ENCODE measurements at regions not wholly inside any gene's neighbourhood (a gene's known extent, or its start where the extent isn't known, plus 50 kb on each side); places are given as distances from the start of the nearest gene placed in this dataset.

- FAIRE-seq, result no peak
- TF ChIP-seq CTCF (IDR thresholded peaks at IDR 0.05; ENCODE audit: insufficient read depth, low read depth, low read length) (no peak), EZH2 (IDR thresholded peaks at IDR 0.05; ENCODE audit: insufficient read depth, low read length) (no peak)
- H4K20me1 ChIP-seq (ENCODE audit: insufficient read depth, low read length), result no peaks in the 10 kb centered on the region
- no peaks in the 10 kb centered on the region for H3K4me1 ChIP-seq (ENCODE audit: insufficient read depth, low read length)
- H3K4me3 Mint-ChIP-seq (ENCODE audit: unreplicated experiment), result no peak overlapping the region
- DNase-seq (ENCODE audit: low read depth), result no peak
- no peak overlapping the region for H3K27ac ChIP-seq (ENCODE audit: low read depth, low read length)
- peaks cover 34% of the 10 kb centered on the region for H3K27me3 Mint-ChIP-seq (ENCODE audit: low read depth, unreplicated experiment)
- H3K9me3 Mint-ChIP-seq (ENCODE audit: unreplicated experiment), result no peaks in the 10 kb centered on the region
- H3K9me3 ChIP-seq (ENCODE audit: insufficient read depth, low read depth, low read length), result no peaks in the 10 kb centered on the region
- H3K79me2 ChIP-seq (ENCODE audit: insufficient read depth, low read length), result no peaks in the 10 kb centered on the region
- H2AFZ ChIP-seq (ENCODE audit: low read depth, low read length), result no peak overlapping the region
- no peak overlapping the region for H3K4me3 ChIP-seq (ENCODE audit: insufficient read depth, low read depth, low read length)
- peaks cover 6% of the 10 kb centered on the region for H3K27me3 ChIP-seq (ENCODE audit: insufficient read depth, low read length)
- H3K4me1 Mint-ChIP-seq (ENCODE audit: low read depth, unreplicated experiment), result no peaks in the 10 kb centered on the region
- no peak overlapping the region for H3K4me2 ChIP-seq (ENCODE audit: low read length)
- no peaks in the 10 kb centered on the region for H3K36me3 Mint-ChIP-seq (ENCODE audit: low read depth, unreplicated experiment)
- peak overlapping the region; percentile 84 for H3K27ac Mint-ChIP-seq (ENCODE audit: unreplicated experiment)
- no peak overlapping the region for H3K9ac ChIP-seq (ENCODE audit: low read length)
- H3K36me3 ChIP-seq (ENCODE audit: insufficient read depth, low read length), result no peaks in the 10 kb centered on the region
Measured at GRCh38 chr15:73807865-73808264, 54.7 kb upstream of the INSYN1 start.

GRCh38 chr15:73809728-73810501 is 56.8 kb upstream of the INSYN1 start:
- Histone ChIP-seq H3K36me3 (ENCODE audit: insufficient read depth, low read length) (no peaks in the 10 kb centered on the region), H3K9me3 (ENCODE audit: insufficient read depth, low read depth, low read length) (no peaks in the 10 kb centered on the region), H3K79me2 (ENCODE audit: insufficient read depth, low read length) (no peaks in the 10 kb centered on the region), H3K27me3 (ENCODE audit: insufficient read depth, low read length) (peaks cover 6% of the 10 kb centered on the region), H3K4me2 (ENCODE audit: low read length) (no peak overlapping the region), H3K4me1 (ENCODE audit: insufficient read depth, low read length) (no peaks in the 10 kb centered on the region), H3K4me3 (ENCODE audit: insufficient read depth, low read depth, low read length) (no peak overlapping the region), H2AFZ (ENCODE audit: low read depth, low read length) (no peak overlapping the region), H4K20me1 (ENCODE audit: insufficient read depth, low read length) (no peaks in the 10 kb centered on the region), H3K27ac (ENCODE audit: low read depth, low read length) (no peak overlapping the region), H3K9ac (ENCODE audit: low read length) (no peak overlapping the region)
- Mint-ChIP-seq H3K4me3 (ENCODE audit: unreplicated experiment) (no peak overlapping the region), H3K4me1 (ENCODE audit: low read depth, unreplicated experiment) (no peaks in the 10 kb centered on the region), H3K27me3 (ENCODE audit: low read depth, unreplicated experiment) (peaks cover 43% of the 10 kb centered on the region), H3K36me3 (ENCODE audit: low read depth, unreplicated experiment) (no peaks in the 10 kb centered on the region), H3K27ac (ENCODE audit: unreplicated experiment) (no peak overlapping the region), H3K9me3 (ENCODE audit: unreplicated experiment) (peaks cover 4% of the 10 kb centered on the region)
- DNase-seq (ENCODE audit: low read depth) (no peak), FAIRE-seq (no peak)
- TF ChIP-seq CTCF (IDR thresholded peaks at IDR 0.05; ENCODE audit: insufficient read depth, low read depth, low read length) (no peak), EZH2 (IDR thresholded peaks at IDR 0.05; ENCODE audit: insufficient read depth, low read length) (no peak)

GRCh38 chr15:73812806-73813465 is 59.8 kb upstream of the INSYN1 start:
- H3K4me3 ChIP-seq (ENCODE audit: insufficient read depth, low read depth, low read length), result no peak overlapping the region
- no peak overlapping the region for H3K4me2 ChIP-seq (ENCODE audit: low read length)
- Mint-ChIP-seq H3K36me3 (ENCODE audit: low read depth, unreplicated experiment) (no peaks in the 10 kb centered on the region), H3K27ac (ENCODE audit: unreplicated experiment) (no peak overlapping the region), H3K27me3 (ENCODE audit: low read depth, unreplicated experiment) (peaks cover 54% of the 10 kb centered on the region), H3K9me3 (ENCODE audit: unreplicated experiment) (peaks cover 4% of the 10 kb centered on the region), H3K4me1 (ENCODE audit: low read depth, unreplicated experiment) (no peaks in the 10 kb centered on the region), H3K4me3 (ENCODE audit: unreplicated experiment) (no peak overlapping the region)
- no peak overlapping the region for H3K27ac ChIP-seq (ENCODE audit: low read depth, low read length)
- FAIRE-seq (no peak), DNase-seq (ENCODE audit: low read depth) (no peak)
- H3K9ac ChIP-seq (ENCODE audit: low read length), result no peak overlapping the region
- no peaks in the 10 kb centered on the region for H3K36me3 ChIP-seq (ENCODE audit: insufficient read depth, low read length)
- no peaks in the 10 kb centered on the region for H4K20me1 ChIP-seq (ENCODE audit: insufficient read depth, low read length)
- H3K9me3 ChIP-seq (ENCODE audit: insufficient read depth, low read depth, low read length), result no peaks in the 10 kb centered on the region
- H3K4me1 ChIP-seq (ENCODE audit: insufficient read depth, low read length), result no peaks in the 10 kb centered on the region
- H3K79me2 ChIP-seq (ENCODE audit: insufficient read depth, low read length), result no peaks in the 10 kb centered on the region
- TF ChIP-seq EZH2 (IDR thresholded peaks at IDR 0.05; ENCODE audit: insufficient read depth, low read length) (no peak), CTCF (IDR thresholded peaks at IDR 0.05; ENCODE audit: insufficient read depth, low read depth, low read length) (no peak)
- H3K27me3 ChIP-seq (ENCODE audit: insufficient read depth, low read length), result peaks cover 12% of the 10 kb centered on the region
- H2AFZ ChIP-seq (ENCODE audit: low read depth, low read length), result no peak overlapping the region

Measured in astrocyte (in vitro differentiated cells and primary cell).